ENCODE measurements at regions not wholly inside any gene's neighbourhood (a gene's known extent, or its start where the extent isn't known, plus 50 kb on each side); places are given as distances from the start of the nearest gene placed in this dataset.

- no peak for DNase-seq
These were observed 734.9 kb downstream of the DTWD2 start for GRCh38 chr5:118253225-118254061.

DNA sequence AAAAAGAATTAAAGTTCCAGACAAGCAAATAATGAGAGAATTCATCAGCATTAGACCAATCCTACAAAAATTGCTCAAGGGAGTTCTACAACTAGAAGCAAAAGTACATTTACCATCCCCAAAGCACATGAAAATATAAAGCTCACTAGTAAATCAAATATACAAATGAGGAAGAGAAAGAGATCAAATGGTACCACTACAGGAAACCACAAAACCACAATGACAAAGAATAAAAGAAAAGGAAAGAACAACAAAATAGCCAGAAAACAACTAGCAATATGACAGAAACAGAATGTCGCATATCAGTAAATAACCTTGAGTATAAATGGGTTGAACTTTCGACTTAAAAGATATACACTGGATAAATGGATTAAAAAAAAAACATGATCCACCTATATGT is 739.0 kb downstream of the DTWD2 start:
- DNase-seq = no peak

DNA sequence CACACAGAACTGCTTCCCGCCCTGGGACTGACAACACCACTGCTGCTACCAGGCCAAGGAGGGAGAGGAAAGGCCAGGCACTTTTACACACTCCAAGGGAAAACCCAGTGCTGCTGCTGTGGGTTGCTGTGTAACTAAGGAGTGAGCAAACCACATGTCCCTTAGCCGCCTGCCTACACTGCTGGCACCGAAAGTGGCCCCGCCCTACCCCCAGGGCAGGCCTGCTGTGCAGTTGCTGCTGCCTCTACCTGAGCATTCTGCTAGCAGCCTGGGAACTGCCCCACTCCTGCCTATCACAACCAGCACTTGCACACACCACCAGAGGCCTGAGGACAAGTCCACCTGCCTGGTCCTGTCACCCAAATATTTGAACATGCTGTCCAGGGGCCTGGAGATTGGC is 740.9 kb downstream of the DTWD2 start:
- DNase-seq = no peak

DNA sequence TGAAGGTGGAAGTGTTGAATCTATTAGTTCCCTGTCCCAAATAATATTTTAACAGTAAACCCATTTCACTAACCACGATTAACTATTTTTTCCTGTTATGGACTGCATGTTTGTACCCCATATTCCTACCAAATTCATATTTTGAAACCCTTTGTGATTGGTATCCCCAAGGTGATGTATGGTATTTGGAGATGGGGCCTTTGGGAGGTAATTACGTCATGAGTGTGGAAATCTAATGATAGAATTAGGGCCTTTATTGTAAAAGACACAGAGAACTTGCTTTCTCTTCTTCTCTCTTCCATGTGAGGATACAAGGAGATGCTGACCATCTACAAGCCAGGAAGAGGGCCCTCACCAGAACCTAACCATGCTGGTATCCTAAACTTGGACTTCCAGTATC is 744.7 kb downstream of the DTWD2 start:
- no peak for DNase-seq

- no peak for DNase-seq
These were observed 745.3 kb downstream of the DTWD2 start for GRCh38 chr5:118243068-118243467.

DNA sequence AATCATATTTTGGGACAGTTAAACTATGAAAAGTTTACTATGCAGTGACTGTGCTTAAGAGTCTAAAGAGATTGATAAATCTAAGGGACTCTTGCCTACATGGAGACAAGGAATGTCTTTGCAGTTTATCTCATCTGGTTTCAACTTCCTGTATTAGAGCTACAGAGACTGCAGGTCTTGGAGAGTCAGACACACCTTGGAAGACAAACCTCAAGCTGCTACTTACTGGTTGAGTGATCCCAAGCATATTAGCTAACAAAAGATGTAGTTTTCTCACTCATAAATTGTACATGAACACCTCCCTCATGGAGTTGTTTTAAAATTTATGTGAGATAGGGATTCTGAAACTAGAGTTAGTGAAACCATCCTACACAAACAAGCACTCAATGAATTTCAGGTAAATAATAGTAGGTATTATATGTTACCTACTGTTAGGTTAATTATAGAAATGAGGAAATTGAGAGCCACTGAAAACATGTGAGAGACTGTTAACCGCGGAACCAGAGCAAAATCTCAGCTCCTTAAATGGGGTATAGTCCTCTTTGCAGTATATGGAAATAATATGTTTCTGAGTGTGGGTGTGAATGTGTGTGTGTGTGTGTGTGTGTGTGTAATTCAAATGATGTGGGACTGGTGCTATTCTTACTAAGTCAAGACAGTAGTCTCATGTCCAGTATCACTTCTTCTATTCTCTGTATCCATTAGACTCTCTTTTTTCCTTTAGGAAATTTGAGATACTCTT is 752.1 kb downstream of the DTWD2 start:
- DNase-seq = no peak

DNA sequence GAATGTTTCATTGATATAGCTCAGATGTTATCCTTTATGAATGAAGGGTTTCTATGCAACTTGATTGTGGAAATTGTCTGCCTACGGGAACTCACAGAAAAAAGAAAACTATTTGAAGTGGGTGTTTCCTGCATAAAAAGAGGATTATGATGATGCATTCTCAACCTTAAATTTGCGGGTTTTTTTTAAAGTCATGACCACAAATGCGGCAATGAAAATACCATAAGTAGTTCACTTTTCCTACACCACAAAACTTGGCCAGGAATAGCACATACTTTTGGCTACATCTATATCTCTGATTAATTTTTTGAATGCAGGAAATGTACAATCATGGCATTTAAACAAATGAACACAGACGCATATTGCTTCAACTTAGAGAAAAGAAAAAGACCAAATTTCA is 754.7 kb downstream of the DTWD2 start:
- DNase-seq = no peak

- no peak for DNase-seq
These were observed 759.9 kb downstream of the DTWD2 start for GRCh38 chr5:118228489-118228888.

- DNase-seq = no peak
These were observed 763.8 kb downstream of the DTWD2 start for GRCh38 chr5:118224546-118224945.

- DNase-seq = no peak
These were observed 767.7 kb downstream of the DTWD2 start for GRCh38 chr5:118220556-118221195.

- DNase-seq = no peak
These were observed 776.7 kb downstream of the DTWD2 start for GRCh38 chr5:118211606-118212005.

GRCh38 chr5:118208031-118208453 is 780.3 kb downstream of the DTWD2 start:
- DNase-seq = no peak

DNA sequence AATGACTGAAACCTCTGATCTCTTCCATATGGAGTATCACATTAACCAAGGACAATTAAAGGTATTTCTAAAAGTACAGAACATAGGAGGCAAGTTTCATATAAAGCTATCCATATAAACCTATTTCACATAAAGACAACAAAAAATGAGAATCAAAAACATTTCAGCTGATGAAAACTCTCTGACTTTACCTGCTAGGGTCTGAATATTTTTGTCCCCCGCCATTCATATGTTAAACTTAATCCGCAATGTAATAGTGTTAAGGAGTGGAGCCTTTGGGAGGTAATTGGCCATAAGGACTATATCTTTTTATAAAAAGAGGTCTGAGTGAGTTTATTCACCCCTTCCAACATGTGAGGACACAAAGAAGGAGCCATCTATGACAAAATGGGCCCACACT is 788.5 kb downstream of the DTWD2 start:
- DNase-seq = no peak

GRCh38 chr5:118196229-118196628 is 792.1 kb downstream of the DTWD2 start:
- DNase-seq = no peak

GRCh38 chr5:118195211-118195610 is 793.1 kb downstream of the DTWD2 start:
- DNase-seq = no peak

GRCh38 chr5:118193194-118193905 is 795.0 kb downstream of the DTWD2 start:
- DNase-seq = no peak

DNA sequence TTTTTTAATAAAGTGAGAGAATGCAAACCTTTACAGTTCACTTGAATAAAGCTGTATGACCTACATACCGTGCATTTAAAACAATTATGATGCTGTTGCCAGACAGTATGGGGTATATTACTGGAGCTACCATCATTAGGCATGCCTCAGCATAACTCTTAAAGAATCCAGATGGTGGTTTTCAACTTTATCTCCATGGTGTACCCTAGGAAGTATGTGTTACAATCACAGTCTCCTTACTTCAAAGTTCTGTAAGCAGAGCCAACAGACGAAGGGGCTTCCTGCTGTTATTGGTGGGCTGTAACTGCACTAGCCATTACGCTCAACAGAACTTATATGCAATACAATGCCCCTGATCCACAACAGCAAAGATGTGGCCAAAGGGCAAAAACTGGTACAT is 803.3 kb downstream of the DTWD2 start:
- no peak for DNase-seq

- no peak for DNase-seq
These were observed 812.2 kb downstream of the DTWD2 start for GRCh38 chr5:118176146-118176545.

- no peak for DNase-seq
These were observed 813.7 kb downstream of the DTWD2 start for GRCh38 chr5:118174671-118175070.

DNA sequence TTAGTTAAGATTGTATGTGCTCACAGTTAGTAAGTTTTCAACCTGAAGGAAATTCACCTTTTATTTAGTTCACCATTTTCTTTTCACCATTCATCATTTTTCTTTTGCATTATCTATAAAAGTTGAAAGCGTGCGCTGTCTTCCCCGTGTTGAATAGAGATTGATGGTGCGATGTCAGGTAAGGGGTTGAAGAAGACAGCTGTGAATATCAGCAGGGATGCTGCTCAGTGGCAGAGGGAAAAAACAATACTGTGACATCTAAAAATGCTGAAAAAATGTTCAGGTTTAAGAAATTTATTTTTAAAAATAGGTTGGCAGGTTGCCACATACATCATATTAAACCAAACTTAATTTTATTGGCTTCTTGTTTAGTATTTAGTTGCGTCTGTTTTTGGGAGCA is 815.0 kb downstream of the DTWD2 start:
- DNase-seq = no peak

- no peak for DNase-seq
These were observed 822.7 kb downstream of the DTWD2 start for GRCh38 chr5:118165619-118166018.

DNA sequence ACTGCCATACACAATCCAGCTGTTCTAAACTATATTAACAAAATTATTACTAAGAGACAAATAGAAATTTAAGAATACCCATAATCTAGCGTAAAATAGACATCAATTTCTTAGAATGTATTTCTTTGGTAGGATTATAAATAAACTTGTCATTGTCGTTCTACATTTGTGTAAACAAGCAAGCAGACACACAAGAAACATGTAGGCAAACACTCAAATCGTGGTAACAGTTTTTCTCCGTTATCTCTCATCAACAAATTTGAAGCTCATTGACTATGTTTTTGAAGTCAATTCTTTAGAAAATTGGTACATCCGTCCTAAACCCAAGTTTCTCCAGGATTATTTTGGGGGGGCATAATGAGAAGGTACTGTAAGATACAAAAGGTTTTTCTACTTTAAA is 832.2 kb downstream of the DTWD2 start:
- no peak for DNase-seq

- no peak for DNase-seq
These were observed 841.5 kb downstream of the DTWD2 start for GRCh38 chr5:118146824-118147223.

Data from NCI-H1105 treated with DMSO at 0.1 percent for 48 hours (cell line).